ENCODE measurements at regions not wholly inside any gene's neighbourhood (a gene's known extent, or its start where the extent isn't known, plus 50 kb on each side); places are given as distances from the start of the nearest gene placed in this dataset.

DNA sequence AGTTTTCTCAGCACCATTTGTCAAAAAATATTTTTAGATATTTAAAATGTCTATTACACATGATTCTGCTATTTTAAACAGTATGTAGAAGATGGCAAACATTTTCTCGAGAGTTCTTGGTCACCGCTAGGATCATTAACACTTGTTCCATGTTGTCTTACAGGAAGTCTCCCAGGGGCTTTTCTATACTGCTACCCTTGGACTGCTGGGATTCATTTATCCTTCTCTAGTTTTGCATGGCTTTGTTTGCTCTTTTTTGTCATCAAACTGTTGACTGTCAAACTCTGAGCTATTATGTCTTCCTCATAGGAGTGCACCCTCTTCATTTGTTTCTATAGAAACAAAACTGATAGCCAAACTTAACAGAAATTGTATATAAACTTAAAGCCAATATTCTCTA lies 184.9 kb downstream of the CDCA7 start (continued):
- no peak for TF ChIP-seq HDAC2 (IDR thresholded peaks at IDR 0.05; ENCODE audit: borderline replicate concordance in 1 of 2, low read depth in 2 of 2, low read length in 2 of 2)
- no peak for TF ChIP-seq TCF12 (IDR thresholded peaks at IDR 0.05; ENCODE audit: low read depth, low read length)
- no peak for TF ChIP-seq USF2 (IDR thresholded peaks at IDR 0.05; ENCODE audit: low read length)
- no peak for TF ChIP-seq RAD21 (IDR thresholded peaks at IDR 0.05 in 1 of 2, conservative IDR thresholded peaks at IDR 0.05 in 1 of 2; ENCODE audit: low read depth in 2 of 2, low read length in 2 of 2)
- no peak for TF ChIP-seq ATF3 (IDR thresholded peaks at IDR 0.05; ENCODE audit: insufficient read depth, low read depth, low read length)
